HEK293 (cell line): ENCODE measurements at regions not wholly inside any gene's neighbourhood (a gene's known extent, or its start where the extent isn't known, plus 50 kb on each side); places are given as distances from the start of the nearest gene placed in this dataset.

ENCODE experiments used
- CTCF ChIA-PET: fragments of 350-600 bp; formaldehyde crosslinking; extraction: SDS; loops from one replicate; lab custom pipeline; 2021; ENCODE audit warnings: antibody characterized with exemption; lab: Yijun Ruan, JAX
- POLR2A ChIA-PET: fragments of 300-600 bp; formaldehyde crosslinking; extraction: SDS; loops from one replicate; lab custom pipeline; 2020; ENCODE audit warnings: antibody characterized with exemption, inconsistent platforms; lab: Yijun Ruan, JAX
- H3K27ac ChIP-seq: fragments of 200-500 bp; sonication (Bioruptor generic); 2 replicates; pipeline ENCODE4 v1.5.1; 2014; ENCODE audit warnings: low read depth, low read length, control low read depth, inconsistent platforms; ENCODE audit errors: extremely low read depth
- H3K36me3 ChIP-seq, 2 experiments: fragments of 200-500 bp in 1 of 2; sonication (Bioruptor generic) in 1 of 2; 1 replicate in 1 of 2; 2 replicates in 1 of 2; pipeline ENCODE4 v1.5.1; 2014 to 2017; ENCODE audit warnings: inconsistent platforms in 2 of 2, low read length in 2 of 2; ENCODE audit not compliant: control insufficient read depth in 2 of 2, insufficient read depth in 1 of 2
- H3K4me1 ChIP-seq: fragments of 200-500 bp; sonication (Bioruptor generic); 2 replicates; pipeline ENCODE4 v1.5.1; 2014; ENCODE audit warnings: mild to moderate bottlenecking, low read length, inconsistent platforms; ENCODE audit not compliant: control insufficient read depth, insufficient read depth
- H3K4me3 ChIP-seq: 2 replicates; pipeline ENCODE4 v1.5.1; 2011; ENCODE audit warnings: low read depth, mild to moderate bottlenecking, control low read depth, low read length, moderate library complexity
- H3K9me3 ChIP-seq: fragments of 200-500 bp; sonication (Bioruptor generic); 2 replicates; pipeline ENCODE4 v1.5.1; 2014; ENCODE audit warnings: low read depth, low read length, inconsistent platforms; ENCODE audit not compliant: control insufficient read depth, insufficient read depth
- BCL11A ChIP-seq: fragments of 450-650 bp; formaldehyde crosslinking; IDR thresholded peaks from 2 replicates; pipeline ENCODE4 v1.5.1; 2016; ENCODE audit warnings: low read depth, missing biosample characterization, missing genetic modification characterization
- GLI2 ChIP-seq: fragments of 450-650 bp; formaldehyde crosslinking; IDR thresholded peaks from 2 replicates; pipeline ENCODE4; 2017; ENCODE audit warnings: missing biosample characterization, missing genetic modification characterization, low read depth, borderline replicate concordance
- KLF7 ChIP-seq: fragments of 450-650 bp; formaldehyde crosslinking; IDR thresholded peaks from 2 replicates; pipeline ENCODE4 v1.5.1; 2016; ENCODE audit warnings: missing biosample characterization, missing genetic modification characterization, borderline replicate concordance
- OVOL3 ChIP-seq: fragments of 450-650 bp; formaldehyde crosslinking; IDR thresholded peaks from 2 replicates; pipeline ENCODE4 v1.5.1; 2016; ENCODE audit warnings: missing biosample characterization, missing genetic modification characterization
- REST ChIP-seq: fragments of 450-650 bp; formaldehyde crosslinking; IDR thresholded peaks from 2 replicates; pipeline ENCODE4 v1.5.1; 2016; ENCODE audit warnings: missing biosample characterization, missing genetic modification characterization
- SETDB1 ChIP-seq: IDR thresholded peaks from one replicate; pipeline ENCODE4 v1.6.1; 2017; ENCODE audit warnings: mild to moderate bottlenecking, low read length, moderate library complexity, mixed read lengths; ENCODE audit not compliant: insufficient read length
- TSHZ1 ChIP-seq: fragments of 450-650 bp; formaldehyde crosslinking; IDR thresholded peaks from 2 replicates; pipeline ENCODE4 v1.5.1; 2016; ENCODE audit warnings: missing biosample characterization, missing genetic modification characterization, borderline replicate concordance
- ZBTB11 ChIP-seq: fragments of 450-650 bp; formaldehyde crosslinking; conservative IDR thresholded peaks from 2 replicates; pipeline ENCODE4 v1.5.1; 2016; ENCODE audit warnings: low read depth, missing biosample characterization, missing genetic modification characterization
- ZNF221 ChIP-seq: fragments of 450-650 bp; formaldehyde crosslinking; IDR thresholded peaks from 2 replicates; pipeline ENCODE4 v1.5.1; 2017; ENCODE audit warnings: missing biosample characterization, missing genetic modification characterization, borderline replicate concordance
- ZNF426 ChIP-seq: fragments of 450-650 bp; formaldehyde crosslinking; IDR thresholded peaks from 2 replicates; pipeline ENCODE4 v1.5.1; 2017; ENCODE audit warnings: missing biosample characterization, missing genetic modification characterization, mild to moderate bottlenecking, inconsistent platforms, moderate library complexity
- ZNF48 ChIP-seq: fragments of 450-650 bp; formaldehyde crosslinking; IDR thresholded peaks from 2 replicates; pipeline ENCODE4 v1.5.1; 2016; ENCODE audit warnings: missing biosample characterization, missing genetic modification characterization
- ZNF521 ChIP-seq: fragments of 450-650 bp; formaldehyde crosslinking; IDR thresholded peaks from 2 replicates; pipeline ENCODE4 v1.5.1; 2017; ENCODE audit warnings: missing biosample characterization, mild to moderate bottlenecking, missing genetic modification characterization
- TF ChIP-seq, protein P1 (sequence below): IDR thresholded peaks from 2 replicates; pipeline ENCODE4 v1.6.1; 2011; ENCODE audit warnings: mild to moderate bottlenecking, low read depth, low read length, borderline replicate concordance
- TF ChIP-seq, protein P2 (sequence below): fragments of 450-650 bp; formaldehyde crosslinking; optimal IDR thresholded peaks from 2 replicates; pipeline ENCODE3; 2016; ENCODE audit warnings: missing biosample characterization, mild to moderate bottlenecking, missing genetic modification characterization
- TF ChIP-seq, protein P3 (sequence below): fragments of 450-650 bp; formaldehyde crosslinking; IDR thresholded peaks from 2 replicates; pipeline ENCODE4 v1.5.1; 2016; ENCODE audit warnings: missing biosample characterization, missing genetic modification characterization

- TF ChIP-seq ZBTB11 (no peak), OVOL3 (tag by site-specific recombination) (no peak), ZNF48 (tag by site-specific recombination) (no peak), SETDB1 (no peak), TSHZ1 (tag by site-specific recombination) (no peak)
- TF ChIP-seq, protein P1, sequence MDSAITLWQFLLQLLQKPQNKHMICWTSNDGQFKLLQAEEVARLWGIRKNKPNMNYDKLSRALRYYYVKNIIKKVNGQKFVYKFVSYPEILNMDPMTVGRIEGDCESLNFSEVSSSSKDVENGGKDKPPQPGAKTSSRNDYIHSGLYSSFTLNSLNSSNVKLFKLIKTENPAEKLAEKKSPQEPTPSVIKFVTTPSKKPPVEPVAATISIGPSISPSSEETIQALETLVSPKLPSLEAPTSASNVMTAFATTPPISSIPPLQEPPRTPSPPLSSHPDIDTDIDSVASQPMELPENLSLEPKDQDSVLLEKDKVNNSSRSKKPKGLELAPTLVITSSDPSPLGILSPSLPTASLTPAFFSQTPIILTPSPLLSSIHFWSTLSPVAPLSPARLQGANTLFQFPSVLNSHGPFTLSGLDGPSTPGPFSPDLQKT: no peak
- TF ChIP-seq, all 188 proteins: peak for 0
Measured at GRCh38 chr15:62799037-62799436, 243.5 kb upstream of the TPM1 start (continued).

GRCh38 chr15:62799919-62800318 is 242.6 kb upstream of the TPM1 start:
- Histone ChIP-seq H3K27ac (no peak overlapping the region), H3K4me1 (no peaks in the 10 kb centered on the region), H3K36me3 (no peaks in the 10 kb centered on the region), H3K9me3 (no peaks in the 10 kb centered on the region), H3K4me3 (no peak overlapping the region)
- ChIA-PET CTCF (no interaction called here), POLR2A (interaction anchor here (1.1 kb wide), 1 partner anchor 243 kb away, joined by 3 read pairs; the partner anchor contains the start of gene TPM1)
- TF ChIP-seq ZNF426 (tag by site-specific recombination) (no peak), REST (tag by site-specific recombination) (no peak), ZNF221 (tag by site-specific recombination) (no peak), ZNF521 (tag by site-specific recombination) (no peak), KLF7 (tag by site-specific recombination) (no peak), BCL11A (no peak), GLI2 (tag by site-specific recombination) (no peak)
- TF ChIP-seq, protein P2, sequence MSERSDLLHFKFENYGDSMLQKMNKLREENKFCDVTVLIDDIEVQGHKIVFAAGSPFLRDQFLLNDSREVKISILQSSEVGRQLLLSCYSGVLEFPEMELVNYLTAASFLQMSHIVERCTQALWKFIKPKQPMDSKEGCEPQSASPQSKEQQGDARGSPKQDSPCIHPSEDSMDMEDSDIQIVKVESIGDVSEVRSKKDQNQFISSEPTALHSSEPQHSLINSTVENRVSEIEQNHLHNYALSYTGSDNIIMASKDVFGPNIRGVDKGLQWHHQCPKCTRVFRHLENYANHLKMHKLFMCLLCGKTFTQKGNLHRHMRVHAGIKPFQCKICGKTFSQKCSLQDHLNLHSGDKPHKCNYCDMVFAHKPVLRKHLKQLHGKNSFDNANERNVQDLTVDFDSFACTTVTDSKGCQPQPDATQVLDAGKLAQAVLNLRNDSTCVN (tag by site-specific recombination): no peak
- TF ChIP-seq, protein P3, sequence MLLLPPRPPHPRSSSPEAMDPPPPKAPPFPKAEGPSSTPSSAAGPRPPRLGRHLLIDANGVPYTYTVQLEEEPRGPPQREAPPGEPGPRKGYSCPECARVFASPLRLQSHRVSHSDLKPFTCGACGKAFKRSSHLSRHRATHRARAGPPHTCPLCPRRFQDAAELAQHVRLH: no peak
